Limb (tissue), 2 donors: ENCODE measurements at regions not wholly inside any gene's neighbourhood (a gene's known extent, or its start where the extent isn't known, plus 50 kb on each side); places are given as distances from the start of the nearest gene placed in this dataset.
A peak's percentile ranks its signal among the peaks of the same experiment; 100 is the strongest.

Experiments used
- DNase-seq, 2 donors: peaks; one replicate each; pipeline ENCODE4 v3.0.0-alpha.2; 2016; ENCODE audit errors: extremely low spot score in 2 of 2

- no peak for DNase-seq
Measured at GRCh38 chr4:20512033-20512792, 188.0 kb upstream of the PACRGL start.

DNA sequence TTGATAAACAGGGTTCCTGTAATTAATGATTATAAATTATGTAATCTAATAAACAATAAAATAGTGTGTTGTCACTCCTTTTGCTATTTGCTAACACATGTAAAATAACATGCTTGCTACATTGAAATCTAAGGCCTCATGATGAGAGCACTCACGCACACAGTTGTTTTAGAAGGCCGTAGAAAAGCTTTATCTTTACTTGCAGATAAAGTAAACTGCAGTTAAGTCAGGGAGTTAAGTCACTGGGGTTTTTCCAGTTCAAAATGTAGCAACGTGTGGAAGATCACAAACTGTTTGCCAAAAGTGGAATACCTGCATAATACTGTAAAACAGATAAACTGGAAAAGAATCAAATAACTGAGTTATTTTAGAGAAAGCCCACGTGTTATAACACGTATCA lies 187.3 kb upstream of the PACRGL start:
- DNase-seq: no peak

DNA sequence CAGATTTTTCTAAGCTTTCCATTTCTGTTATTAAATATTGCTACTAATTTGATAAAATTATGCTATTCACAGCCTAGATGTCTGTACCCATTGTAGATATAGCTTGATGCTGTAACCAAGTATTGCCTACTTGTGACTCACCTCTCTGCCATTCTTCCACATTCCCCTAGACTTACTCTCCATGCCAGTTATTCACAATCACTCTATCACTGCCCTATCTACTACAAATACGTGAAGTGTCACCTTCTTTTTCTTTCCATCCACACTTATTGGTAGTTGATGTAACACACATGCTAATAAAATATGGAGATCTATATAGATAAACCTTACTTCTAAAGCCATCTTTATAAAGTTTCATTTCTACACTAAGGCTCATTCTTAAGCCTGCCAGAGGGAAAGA lies 179.4 kb upstream of the PACRGL start:
- DNase-seq: no peak

GRCh38 chr4:20528508-20528907 lies 171.8 kb upstream of the PACRGL start:
- DNase-seq: no peak

DNA sequence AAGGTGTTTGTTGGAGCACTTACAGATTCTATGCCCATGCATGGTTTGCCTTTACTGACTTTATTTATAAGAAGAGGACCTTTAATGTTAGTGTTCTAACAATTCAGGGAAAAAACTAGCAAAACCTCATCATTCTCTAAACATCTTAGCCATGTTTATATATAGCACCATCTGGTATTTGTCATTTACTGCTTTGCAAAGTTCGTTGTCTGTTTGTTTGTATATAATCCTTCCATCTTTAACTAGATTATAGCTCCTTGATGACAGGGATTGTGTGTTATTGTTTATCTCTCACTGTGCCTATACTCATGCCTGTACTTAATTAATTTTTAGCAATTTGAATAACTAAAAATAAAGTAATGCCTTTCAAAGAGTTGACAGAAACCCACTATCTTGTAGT lies 170.6 kb upstream of the PACRGL start:
- DNase-seq: no peak

DNA sequence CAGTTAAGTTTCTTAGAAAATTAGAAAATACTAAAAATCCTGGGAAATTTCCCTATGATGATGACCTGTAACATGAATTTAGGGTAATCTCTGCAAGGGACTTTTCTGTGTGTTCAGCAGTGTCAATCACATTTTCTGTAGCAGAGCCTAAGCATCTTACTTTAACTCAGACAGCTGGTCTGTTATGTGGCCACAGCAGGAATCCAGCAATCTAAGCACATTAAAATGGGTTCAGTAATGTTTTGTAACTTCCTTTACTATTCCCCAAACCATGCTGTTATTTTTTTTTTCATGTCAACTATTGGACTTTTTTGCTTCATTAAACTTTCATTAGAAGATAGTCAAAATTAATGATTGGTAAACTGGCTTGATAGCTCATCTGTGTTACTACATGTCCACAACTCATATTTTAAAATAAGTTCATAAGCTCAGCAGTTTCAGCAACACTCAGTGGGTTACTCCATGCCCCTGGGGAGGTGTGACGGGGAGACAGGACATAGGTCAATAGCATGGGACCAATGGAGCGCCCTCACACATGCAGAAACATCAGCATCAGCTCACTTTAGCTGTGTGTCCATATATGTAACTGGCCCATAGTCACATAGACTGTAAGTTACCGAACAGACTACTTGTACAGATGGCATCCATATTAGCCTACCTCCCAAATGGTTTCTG lies 168.0 kb upstream of the PACRGL start:
- DNase-seq: no peak

DNA sequence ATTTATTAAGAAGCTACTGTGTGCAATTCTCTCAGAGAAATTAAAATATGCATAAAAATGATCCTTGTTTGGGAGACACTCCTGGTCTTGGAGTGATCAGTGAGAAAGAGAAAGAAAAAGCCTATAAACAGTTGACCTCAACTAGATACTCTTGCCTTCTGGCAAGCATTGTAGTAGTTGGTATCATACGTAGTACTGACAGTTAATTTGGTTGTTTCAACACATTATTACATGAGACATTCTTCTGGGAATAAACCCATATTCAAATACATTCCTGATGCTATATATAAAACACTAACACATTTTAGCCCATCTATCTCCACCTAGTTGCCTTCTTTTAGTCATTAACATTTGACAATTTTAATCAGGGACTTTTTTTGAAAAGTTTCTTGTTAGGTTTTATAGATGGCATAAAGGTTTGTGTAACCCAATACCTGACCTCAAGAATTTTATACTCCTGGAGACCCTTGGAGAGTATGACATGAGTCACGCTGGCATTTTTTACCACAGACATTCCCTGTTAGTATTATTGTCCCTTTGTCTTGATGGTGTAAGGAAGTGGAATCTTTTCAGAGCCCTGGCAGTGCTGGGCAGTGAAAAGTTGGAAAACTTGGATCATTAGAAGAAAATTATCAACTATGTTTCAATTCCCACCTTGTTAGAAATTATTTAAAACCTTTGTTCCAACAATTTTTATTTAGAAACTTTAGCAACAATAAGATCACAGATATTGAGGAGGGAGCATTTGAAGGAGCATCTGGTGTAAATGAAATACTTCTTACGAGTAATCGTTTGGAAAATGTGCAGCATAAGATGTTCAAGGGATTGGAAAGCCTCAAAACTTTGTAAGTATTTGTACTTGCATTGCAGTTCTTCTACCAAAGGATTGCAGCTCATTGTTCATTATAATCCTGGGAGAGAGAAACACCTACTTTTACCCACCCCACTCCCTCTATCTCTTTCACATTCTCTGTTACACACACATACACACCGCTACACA lies 167.1 kb upstream of the PACRGL start:
- no peak for DNase-seq

- no peak for DNase-seq
Measured at GRCh38 chr4:20538905-20539304, 161.4 kb upstream of the PACRGL start.

GRCh38 chr4:20543131-20543530 lies 157.1 kb upstream of the PACRGL start:
- no peak for DNase-seq

- DNase-seq: peak in 1 of 2 donors; percentile 74
Measured at GRCh38 chr4:20544645-20545044, 155.6 kb upstream of the PACRGL start.

GRCh38 chr4:20552004-20552403 lies 148.3 kb upstream of the PACRGL start:
- DNase-seq: no peak

DNA sequence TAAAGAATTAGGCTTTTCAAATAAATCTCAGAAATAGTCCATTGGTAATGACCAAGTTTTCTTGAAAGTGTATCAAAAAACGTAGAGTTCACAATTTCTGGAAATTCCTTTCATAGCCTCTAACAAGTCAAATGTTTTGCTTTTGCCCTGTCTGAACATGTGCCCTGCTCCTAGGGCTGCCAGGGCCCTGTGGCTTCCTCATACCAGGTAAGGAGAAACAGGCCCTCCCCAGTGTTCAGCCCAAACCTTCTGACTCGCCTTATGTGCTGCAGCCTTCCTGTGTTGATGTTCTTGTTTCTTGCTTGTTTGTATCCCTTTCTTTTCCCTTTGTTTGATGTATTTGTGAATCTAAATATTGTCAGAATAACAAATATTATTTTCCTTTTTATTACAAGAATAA lies 146.1 kb upstream of the PACRGL start:
- DNase-seq: no peak

DNA sequence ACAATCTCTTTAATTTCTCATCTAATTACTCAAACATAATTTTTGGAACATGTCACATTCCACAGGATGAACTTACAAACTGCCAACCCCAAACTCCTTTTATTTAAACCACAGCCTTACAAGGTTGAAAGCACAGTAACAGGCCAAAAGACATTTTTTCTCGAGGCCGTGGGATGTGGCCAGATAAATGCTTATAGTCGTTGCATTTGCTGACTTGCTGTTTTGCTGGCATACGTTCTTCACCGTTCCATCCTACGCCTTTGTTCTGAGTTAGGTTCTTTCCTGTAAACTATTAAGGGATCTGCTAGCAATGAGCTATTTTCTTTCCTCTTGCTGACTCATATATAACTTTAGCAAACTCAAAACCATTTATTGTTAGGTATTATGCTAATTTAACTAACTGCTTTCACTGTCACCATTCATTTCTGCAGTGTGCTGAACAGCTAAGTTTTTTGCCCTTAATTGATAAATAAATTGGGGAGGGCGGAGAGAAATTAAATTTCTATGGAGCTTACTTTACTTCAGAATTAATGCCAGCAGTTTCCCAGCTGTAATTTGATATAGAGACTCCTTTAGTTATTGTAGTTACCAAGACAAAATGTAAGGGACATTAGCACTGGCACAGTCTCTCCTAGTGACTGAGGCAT lies 135.1 kb upstream of the PACRGL start:
- no peak for DNase-seq

DNA sequence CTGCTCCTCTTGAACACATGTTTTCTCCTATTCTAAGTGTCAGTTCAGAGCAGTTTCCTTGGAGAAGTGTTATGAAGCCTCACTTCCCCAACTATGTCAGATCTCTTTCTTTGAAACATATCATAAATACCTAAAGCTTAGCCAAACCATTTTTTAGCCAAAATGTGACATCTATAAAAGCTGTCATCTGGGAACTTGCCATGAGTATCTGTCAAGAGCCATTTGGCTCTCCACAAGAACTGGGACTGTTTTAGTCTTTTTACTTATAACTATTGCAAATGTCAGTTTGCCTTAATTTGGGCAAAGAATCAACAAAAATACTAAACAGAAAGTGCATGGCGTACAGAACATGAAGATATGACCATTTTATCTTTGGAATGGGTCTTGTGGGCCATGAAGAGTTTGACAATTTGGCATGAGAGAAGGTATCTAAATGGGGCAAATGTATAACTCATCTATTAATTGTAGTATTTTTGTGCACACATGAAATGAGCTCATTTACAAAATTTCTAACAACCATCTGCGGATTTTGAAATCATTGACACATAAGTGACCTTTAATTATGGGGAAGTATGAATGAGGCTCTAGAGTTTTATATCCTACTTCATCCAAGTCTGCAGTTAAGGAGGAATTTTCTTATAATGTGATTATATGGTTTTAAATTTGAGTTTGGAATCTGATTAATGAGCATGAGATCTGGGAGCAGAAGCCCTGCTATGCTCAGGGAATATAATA lies 129.1 kb upstream of the PACRGL start:
- no peak for DNase-seq

DNA sequence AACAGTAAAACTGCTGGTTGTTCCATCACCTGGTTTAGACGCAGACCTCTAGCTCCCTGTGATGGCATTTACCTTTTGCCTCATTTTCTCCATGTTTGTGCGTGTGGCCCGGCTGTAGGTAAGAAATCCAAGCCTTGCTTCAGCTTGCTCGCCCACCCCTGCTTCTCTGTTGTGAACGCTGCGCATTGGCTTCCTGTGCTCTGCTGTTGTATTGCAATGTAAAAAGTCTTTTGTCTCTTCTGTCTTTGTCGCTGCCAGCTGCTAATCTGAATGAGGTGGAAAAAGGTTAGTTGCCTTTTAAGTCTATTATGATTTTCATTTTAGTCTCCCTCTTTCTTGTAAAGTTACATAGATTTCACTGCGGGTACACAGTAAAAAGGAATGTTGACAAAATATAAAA lies 127.3 kb upstream of the PACRGL start:
- no peak for DNase-seq

- no peak for DNase-seq
Measured at GRCh38 chr4:20574986-20575385, 125.3 kb upstream of the PACRGL start.

DNA sequence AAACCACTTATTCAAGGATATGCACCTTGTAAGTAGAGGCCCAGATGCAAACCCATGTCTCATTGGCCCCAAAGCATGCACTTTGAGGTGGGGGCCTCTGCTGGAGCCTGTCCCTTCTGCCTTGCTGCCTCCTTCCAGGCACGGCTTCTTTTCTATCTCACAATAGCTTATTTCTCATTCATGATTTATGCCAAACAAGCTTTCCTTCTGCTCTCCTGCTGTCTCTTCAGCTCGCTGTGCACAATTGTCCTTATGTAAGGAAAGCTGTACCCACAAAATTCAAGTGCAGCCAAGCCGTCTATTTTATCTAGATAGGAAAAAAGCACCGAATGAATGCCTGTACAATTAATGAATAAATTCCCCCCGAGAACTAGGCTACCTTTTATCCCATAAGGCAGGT lies 124.8 kb upstream of the PACRGL start:
- no peak for DNase-seq

DNA sequence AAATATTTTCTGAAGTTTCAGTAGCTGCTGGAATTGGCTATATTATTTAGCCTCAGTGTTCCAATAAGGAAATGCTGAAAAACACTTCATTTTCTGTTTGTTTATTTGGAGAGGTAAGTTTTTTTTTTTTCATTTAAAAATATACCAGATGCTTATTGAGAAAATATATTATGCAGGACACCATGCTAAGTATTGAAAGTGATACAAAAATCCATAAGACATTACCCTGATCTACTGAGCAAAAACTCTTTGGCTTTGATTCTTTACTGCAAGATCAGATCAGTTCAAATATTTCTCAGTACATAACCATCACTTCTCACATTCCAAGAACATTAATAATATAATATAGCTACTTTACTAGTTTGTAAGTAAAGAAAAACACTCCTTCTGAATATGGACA lies 123.4 kb upstream of the PACRGL start:
- DNase-seq: no peak

- DNase-seq: no peak
Measured at GRCh38 chr4:20577702-20578101, 122.6 kb upstream of the PACRGL start.

DNA sequence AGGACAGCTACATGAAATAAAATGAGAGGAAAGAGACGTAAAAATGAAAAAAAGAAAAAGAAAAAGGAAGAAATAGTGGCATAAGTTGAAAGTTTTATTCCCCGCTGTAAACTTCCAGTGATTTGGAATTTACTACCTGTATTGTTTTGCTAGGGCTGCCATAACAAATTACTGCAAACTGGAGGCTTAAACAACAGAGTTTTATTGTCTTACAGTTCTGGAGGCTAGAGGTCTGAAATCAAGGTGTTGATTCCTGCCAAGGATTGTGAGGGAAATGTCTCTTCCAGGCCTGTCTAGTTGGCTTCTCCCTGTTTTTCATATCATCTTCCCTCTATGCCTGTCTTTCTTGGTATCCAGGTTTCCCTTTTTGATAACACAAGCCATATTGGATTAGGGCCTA lies 119.4 kb upstream of the PACRGL start:
- no peak for DNase-seq

GRCh38 chr4:20589436-20589835 lies 110.8 kb upstream of the PACRGL start:
- DNase-seq: no peak
